Left kidney (tissue), 1 donor: ENCODE measurements at regions not wholly inside any gene's neighbourhood (a gene's known extent, or its start where the extent isn't known, plus 50 kb on each side); places are given as distances from the start of the nearest gene placed in this dataset.
"Not testable (repeated sequence)": the region's sequence is repeated elsewhere in the genome, so short reads cannot be mapped to it uniquely, and the experiment has no call there.

Source experiments
- DNase-seq: peaks from one replicate; pipeline ENCODE4 v3.0.0-alpha.2; 2013

DNA sequence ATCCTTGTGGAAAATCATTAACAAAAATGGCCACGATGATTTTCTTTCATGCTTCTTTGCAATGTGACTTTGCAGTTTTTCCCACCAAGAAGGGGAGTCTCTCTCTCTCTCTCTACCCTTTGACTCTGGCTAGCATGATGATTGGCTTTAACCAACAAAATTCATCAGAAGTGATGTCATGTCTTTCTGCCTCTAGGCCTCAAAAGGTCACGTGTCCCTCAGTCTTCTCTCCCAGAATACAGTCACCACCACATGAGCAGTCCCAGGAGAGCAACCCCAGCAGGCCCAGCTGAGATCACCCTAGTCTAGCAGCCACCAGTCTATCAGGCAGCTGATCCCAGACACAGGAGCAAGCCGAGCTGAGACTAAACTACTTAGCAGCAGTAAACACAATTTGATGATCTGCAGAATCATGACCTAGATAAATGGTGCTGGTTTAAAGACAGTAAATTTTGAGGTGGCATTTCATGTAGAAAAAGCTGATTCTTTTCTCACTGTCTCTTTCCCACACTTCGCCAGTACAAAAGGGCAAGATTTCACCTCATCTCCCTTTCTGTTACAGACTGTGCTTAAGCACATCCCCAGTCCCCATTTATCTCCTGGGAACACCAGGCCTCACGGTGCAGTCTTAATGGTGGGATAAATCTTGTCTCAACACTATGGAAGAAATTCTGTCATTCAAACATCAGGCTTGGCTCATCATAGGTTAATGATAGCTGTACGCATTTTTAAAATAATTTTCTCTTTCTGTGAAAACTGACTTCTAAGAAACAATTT, 132.7 kb downstream of the SCG2 start:
- DNase-seq = no peak

DNA sequence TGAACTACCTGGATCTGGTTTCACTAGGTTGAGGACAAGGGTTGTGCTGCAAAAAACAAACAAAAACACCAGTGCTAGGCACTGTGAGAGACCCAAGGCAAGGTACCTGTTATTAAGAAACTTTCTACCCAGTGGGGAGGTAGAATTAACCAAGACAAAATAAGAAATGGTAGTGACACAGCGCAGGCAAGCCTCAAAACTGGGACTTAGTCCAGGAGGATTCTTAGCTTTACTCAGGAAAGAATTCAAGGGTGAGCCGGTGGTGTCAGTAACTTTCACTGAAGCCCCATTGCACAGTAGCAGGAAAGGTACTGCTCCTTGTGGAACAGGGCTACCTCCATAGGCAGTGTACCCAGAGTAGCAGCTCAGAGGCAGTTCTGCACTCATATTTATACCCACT, 131.6 kb downstream of the SCG2 start:
- DNase-seq = no peak

DNA sequence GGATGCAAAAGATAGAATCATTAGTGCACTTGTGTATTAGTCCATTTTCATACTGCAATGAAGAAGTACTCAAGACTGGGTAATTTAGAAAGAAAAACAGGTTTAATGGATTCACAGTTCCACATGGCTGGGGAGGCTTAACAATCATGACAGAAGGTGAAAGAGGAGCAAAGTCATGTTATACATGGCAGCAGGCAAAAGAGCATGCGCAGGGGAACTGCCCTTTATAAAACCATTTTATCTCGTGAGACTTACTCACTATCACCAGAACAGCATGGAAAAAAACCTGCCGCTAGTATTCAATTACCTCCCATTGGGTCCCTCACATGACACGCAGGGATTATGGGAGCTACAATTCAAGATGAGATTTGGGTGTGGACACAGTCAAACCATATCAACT, 129.4 kb downstream of the SCG2 start:
- DNase-seq = no peak

DNA sequence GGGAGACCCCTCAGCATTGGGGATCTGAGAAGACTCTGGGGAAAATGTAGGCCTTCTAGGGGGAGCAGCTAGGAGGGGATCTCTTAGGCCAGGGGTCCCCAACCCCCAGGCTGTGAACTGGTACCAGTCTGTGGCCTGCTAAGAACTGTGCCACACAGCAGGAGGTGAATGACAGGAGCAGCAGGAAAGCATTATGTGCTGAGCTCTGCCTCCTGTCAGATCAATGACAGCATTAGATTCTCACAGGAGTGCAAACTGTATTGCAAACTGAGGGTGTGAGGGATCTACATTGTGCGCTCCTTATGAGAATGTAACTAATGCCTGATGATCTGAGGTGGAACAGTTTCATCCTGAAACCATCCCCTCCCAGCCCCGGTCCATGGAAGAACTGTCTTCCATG, 127.3 kb downstream of the SCG2 start:
- no peak for DNase-seq

DNA sequence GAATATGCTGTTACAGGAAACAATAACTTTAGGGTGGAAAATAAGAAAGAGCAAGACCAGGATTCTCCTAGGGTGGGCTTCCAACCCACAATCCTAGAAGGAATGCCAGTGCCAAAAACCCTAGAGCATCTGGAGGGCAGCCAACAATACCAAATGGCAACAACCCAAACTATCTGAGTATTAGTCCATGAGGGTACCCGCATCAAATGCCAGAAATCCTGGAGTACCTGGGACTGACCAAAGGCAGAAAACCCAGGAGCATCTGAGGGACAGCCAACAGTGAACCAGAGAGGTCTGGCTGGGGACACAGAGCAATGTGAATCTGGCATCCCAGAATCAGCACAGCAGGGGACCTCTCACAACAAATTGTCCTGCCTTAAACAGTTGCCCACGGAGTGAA, 126.3 kb downstream of the SCG2 start:
- no peak for DNase-seq

- no peak for DNase-seq
Observed at GRCh38 chr2:223477318-223477717, 124.8 kb downstream of the SCG2 start.

- no peak for DNase-seq
Observed at GRCh38 chr2:223481486-223481885, 120.7 kb downstream of the SCG2 start.

- no peak for DNase-seq
Observed at GRCh38 chr2:223486751-223487150, 115.4 kb downstream of the SCG2 start.

DNA sequence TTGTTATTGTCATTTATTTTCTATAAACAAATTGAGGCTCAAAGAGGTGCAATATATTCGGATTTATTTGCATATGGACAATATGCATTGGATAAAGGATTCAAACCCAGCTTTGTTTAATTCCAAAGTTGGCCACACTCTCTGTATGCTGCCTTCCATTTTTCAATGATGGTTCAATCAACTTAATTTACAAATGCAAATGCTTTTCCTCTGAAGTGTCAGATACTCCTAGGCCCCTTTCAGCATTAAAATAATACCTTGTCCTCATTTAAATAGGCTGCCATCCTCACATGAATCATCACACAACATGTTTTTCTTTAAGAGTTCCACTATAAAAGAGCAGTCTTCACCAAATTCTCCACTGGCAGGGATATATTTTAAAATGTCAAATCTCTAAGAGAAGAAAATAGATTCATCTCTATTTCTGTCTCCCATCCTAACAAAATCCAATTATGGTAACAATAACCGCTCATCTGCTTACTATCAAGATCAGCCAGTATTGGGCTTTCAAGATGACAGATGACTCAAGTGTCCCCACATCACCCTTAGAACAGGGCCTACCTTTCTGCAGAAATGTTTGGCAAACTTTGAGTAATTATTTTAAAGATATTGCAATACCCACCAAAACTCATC, 114.8 kb downstream of the SCG2 start:
- no peak for DNase-seq

GRCh38 chr2:223488814-223489213, 113.3 kb downstream of the SCG2 start:
- no peak for DNase-seq

DNA sequence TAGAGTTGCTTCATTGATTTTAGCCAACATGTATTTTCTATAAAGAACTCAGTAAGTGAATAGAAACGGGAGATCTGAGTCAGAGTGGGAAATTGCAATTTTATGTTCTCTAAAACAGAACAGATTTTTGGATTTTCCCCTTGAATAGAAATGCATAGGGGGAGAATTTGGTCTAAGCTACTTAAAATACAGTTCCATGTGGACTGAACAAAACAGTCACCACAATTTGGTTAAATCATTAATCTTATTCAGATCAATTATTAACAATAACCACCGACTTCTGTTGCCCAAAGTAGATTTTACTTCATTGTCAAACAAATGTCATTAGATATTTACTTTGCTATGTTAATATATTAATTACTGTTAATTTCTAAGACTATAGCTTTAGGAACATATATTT, 107.7 kb downstream of the SCG2 start:
- DNase-seq = no peak

GRCh38 chr2:223494942-223495341, 107.2 kb downstream of the SCG2 start:
- no peak for DNase-seq

DNA sequence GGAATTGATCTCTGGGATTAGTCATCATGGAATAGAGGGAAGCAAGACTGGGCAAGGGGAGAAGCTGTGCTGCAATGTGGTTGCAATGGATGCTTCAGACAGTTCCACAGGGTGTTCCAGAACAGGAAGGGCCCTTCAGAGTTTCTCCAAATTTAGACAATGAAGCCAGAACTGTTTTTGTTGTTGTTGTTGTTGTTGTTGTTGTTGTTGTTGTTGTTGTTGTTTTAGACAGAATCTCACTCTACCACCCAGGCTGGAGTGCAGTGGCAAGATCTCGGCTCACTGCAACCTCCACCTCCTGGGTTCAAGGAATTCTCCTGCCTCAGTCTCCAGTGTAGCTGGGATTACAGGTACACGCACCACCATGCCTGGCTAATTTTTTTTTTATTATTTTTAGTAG, 105.3 kb downstream of the SCG2 start:
- not testable (repeated sequence) for DNase-seq

DNA sequence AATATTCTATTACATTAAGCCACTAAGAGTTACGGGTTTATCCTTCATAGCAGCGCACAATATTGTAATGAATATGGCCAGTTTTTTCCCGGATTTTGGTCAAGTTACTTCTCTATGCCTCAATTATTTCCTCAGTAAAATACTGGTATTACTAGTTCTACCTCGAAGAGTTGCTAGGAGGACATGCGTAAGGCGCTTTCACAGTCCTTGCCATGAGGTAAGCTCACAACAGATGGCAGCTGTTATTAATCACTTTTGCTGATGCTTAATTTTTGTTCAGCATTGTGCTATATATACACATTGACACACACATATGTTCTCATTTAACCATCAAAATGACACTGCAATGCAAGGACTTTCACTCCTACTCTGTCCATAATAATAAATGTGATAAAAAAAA, 101.5 kb downstream of the SCG2 start:
- DNase-seq = no peak

- DNase-seq = no peak
Observed at GRCh38 chr2:223501641-223502040, 100.5 kb downstream of the SCG2 start.

GRCh38 chr2:223503746-223504145, 98.4 kb downstream of the SCG2 start:
- no peak for DNase-seq

GRCh38 chr2:223508372-223508771, 93.8 kb downstream of the SCG2 start:
- DNase-seq = no peak

GRCh38 chr2:223510713-223511112, 91.4 kb downstream of the SCG2 start:
- DNase-seq = no peak

DNA sequence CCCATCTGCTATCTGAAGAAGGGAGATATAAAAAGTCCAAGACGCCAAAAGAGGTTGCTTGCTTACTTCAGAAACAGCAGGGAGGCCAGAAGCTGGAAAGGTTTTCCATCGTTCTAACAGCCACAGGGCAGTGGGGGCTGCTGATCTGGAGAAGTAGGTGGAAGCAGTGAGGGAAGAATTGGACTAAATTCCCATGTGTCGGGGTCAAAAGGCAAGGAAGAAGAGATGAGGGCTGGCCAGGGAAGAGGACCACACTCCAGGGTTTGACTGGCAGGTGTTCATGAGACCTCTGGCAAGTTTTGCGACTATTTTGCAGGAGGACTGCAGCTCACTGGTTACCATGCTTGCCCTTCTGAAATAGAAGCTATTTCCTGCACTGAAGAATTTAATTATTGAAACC, 91.0 kb downstream of the SCG2 start:
- DNase-seq = no peak

GRCh38 chr2:223513771-223514455, 88.2 kb downstream of the SCG2 start:
- DNase-seq = no peak

- no peak for DNase-seq
Observed at GRCh38 chr2:223519471-223519870, 82.7 kb downstream of the SCG2 start.

- DNase-seq = no peak
Observed at GRCh38 chr2:223522796-223523195, 79.4 kb downstream of the SCG2 start.

DNA sequence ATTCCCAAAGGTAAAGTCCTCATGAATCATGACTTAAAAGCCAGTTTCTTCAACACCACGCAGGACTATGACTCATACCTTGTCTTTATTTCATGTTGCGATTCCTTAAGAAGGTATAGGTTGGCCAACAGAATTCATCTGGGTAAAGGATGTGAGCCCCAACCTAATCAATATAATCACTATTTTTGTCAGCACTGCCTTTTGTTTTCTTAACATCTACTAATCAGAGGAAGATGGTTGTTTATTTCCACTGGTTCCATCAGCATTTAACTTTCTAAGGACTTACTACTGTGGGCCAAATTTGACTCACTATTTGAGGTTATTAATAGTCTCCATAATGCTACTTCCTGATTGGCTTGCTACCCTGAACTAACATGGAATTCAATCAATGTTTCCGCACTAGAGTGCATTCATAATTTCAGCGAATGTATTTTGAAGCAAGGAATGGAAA, 78.6 kb downstream of the SCG2 start:
- DNase-seq = no peak
